WERI-Rb-1 (cell line): ENCODE measurements at regions not wholly inside any gene's neighbourhood (a gene's known extent, or its start where the extent isn't known, plus 50 kb on each side); places are given as distances from the start of the nearest gene placed in this dataset.

Experiments used
- DNase-seq: peaks from one replicate; pipeline ENCODE4 v3.0.0-alpha.2; 2020
- H3K27ac ChIP-seq: fragments of 250-450 bp; sonication (Bioruptor Pico); 2 replicates; pipeline ENCODE4 v1.5.1; 2020; ENCODE audit warnings: mild to moderate bottlenecking, moderate library complexity
- H3K27me3 ChIP-seq: fragments of 250-450 bp; sonication (Bioruptor Pico); 2 replicates; pipeline ENCODE4 v1.5.1; 2021; ENCODE audit warnings: mild to moderate bottlenecking, low read depth, moderate library complexity; ENCODE audit not compliant: insufficient read depth, severe bottlenecking
- H3K36me3 ChIP-seq: fragments of 250-450 bp; sonication (Bioruptor Pico); 2 replicates; pipeline ENCODE4 v1.5.1; 2020; ENCODE audit warnings: mild to moderate bottlenecking, moderate library complexity
- H3K4me3 ChIP-seq: 2 replicates; pipeline ENCODE4 v1.5.1; 2011; ENCODE audit warnings: low read depth, mild to moderate bottlenecking, control low read depth, low read length
- H3K9me3 ChIP-seq: fragments of 250-450 bp; sonication (Bioruptor Pico); 2 replicates; pipeline ENCODE4 v1.5.1; 2021; ENCODE audit warnings: mild to moderate bottlenecking, moderate library complexity; ENCODE audit not compliant: severe bottlenecking
- TF ChIP-seq, protein P1 (sequence below): IDR thresholded peaks from 2 replicates; pipeline ENCODE4 v1.5.1; 2011; ENCODE audit warnings: low read depth, mild to moderate bottlenecking, control low read depth, inconsistent platforms, low read length

DNA sequence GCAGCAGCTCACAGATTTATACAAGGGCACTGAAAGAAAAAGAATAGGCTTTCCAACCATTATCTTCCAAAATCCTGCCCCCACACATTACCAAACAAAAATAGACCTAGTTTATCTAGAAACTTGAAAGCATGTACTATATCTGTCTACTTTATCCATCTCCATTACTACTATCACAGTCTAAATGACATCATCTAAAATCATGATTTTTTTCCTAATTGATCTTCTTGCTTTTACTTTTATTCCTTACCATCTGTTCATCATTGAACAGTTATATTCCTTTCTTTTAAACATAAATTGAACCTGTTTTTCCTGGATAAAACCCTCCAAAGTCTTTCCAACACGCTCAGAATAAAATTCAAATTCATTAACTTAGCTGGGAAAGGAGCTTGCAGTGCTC is 414.7 kb downstream of the KCTD12 start:
- Histone ChIP-seq H3K27ac (no peak overlapping the region), H3K9me3 (no peaks in the 10 kb centered on the region), H3K36me3 (no peaks in the 10 kb centered on the region), H3K27me3 (no peaks in the 10 kb centered on the region), H3K4me3 (no peak overlapping the region)
- TF ChIP-seq, protein P1, sequence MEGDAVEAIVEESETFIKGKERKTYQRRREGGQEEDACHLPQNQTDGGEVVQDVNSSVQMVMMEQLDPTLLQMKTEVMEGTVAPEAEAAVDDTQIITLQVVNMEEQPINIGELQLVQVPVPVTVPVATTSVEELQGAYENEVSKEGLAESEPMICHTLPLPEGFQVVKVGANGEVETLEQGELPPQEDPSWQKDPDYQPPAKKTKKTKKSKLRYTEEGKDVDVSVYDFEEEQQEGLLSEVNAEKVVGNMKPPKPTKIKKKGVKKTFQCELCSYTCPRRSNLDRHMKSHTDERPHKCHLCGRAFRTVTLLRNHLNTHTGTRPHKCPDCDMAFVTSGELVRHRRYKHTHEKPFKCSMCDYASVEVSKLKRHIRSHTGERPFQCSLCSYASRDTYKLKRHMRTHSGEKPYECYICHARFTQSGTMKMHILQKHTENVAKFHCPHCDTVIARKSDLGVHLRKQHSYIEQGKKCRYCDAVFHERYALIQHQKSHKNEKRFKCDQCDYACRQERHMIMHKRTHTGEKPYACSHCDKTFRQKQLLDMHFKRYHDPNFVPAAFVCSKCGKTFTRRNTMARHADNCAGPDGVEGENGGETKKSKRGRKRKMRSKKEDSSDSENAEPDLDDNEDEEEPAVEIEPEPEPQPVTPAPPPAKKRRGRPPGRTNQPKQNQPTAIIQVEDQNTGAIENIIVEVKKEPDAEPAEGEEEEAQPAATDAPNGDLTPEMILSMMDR, result no peak
- DNase-seq, result no peak

DNA sequence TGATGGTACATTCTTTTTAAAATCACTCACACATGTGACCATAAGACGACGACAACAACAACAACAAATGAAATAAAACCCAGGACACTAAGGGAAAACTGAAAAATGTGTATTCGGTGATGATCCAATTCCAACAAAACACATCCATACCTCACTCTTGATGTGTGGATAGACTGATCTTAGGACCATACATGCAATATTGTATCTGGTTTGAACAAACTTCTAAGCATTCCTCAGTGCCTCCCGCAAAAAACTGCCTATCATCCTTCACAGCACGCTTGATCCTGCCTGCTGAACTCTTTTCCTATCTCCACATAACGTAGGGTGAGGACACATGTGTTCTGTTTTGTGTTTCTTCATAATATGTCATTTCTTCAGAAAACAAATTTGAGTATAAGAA is 415.2 kb downstream of the KCTD12 start:
- Histone ChIP-seq H3K36me3 (no peaks in the 10 kb centered on the region), H3K27me3 (no peaks in the 10 kb centered on the region), H3K9me3 (no peaks in the 10 kb centered on the region), H3K27ac (no peak overlapping the region), H3K4me3 (no peak overlapping the region)
- TF ChIP-seq, protein P1, result no peak
- no peak for DNase-seq

DNA sequence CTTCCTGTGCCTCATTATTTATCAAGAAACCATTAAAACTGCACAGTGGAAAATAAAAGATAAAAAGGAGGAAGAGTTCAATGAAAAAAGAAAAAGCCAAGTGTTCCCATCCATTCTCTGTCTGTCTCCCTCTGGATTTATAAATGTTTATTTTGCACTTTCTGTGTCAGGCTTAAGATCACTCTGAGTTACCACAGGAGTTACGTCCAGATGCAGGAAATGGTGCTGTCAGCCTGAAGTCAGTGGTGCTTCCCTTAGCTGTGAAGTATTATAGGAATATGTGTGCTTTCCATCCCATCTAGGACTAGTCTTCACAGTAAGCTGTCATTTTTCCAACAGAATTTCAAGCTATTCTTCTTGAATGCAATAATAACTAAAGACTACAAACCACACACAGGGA is 420.2 kb downstream of the KCTD12 start:
- H3K36me3 ChIP-seq, result no peaks in the 10 kb centered on the region
- no peak for DNase-seq
- H3K9me3 ChIP-seq, result no peaks in the 10 kb centered on the region
- no peaks in the 10 kb centered on the region for H3K27me3 ChIP-seq
- H3K4me3 ChIP-seq, result no peak overlapping the region
- TF ChIP-seq, protein P1, result no peak
- H3K27ac ChIP-seq, result no peak overlapping the region

DNA sequence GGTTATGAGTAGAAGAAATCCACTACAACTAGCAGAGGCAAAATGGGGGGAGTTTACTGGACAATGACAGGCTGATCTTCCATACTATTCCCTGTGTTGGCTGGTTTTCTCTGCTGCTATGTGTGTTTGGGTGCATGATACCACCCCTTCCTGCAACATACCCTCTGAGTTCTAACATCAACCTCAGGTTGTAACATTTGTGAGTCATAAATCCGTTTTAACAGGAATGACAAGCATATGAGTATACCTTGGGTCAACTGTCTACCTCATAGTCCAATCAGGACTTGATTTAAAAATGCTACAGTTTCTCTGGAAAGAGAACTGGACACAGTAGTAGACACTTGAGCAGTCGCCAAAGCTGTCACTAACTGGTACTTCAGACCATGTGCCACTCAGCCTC is 422.9 kb downstream of the KCTD12 start:
- Histone ChIP-seq H3K9me3 (no peaks in the 10 kb centered on the region), H3K27ac (no peak overlapping the region), H3K27me3 (no peaks in the 10 kb centered on the region), H3K4me3 (no peak overlapping the region), H3K36me3 (no peaks in the 10 kb centered on the region)
- TF ChIP-seq, protein P1, result no peak
- no peak for DNase-seq

DNA sequence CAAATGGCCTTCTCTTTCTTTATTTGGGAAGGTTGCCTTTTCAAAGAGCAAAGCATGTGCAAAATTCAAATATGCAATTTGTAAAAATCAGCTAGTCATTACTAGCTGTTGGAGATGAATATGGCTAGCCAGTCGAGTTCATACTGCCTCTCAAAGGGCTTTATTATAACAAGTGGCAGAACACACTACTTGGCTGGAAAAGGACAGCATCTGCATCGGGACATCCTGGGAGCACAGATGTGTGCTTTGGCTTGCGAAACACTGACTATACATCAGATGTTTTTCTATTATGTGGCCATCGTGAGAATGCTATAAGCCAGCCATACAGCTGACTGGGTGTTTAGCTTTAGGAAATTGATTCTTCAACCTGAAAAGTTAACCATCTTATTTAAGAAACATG is 424.2 kb downstream of the KCTD12 start:
- H3K27ac ChIP-seq, result no peak overlapping the region
- no peaks in the 10 kb centered on the region for H3K27me3 ChIP-seq
- TF ChIP-seq, protein P1, result no peak
- H3K9me3 ChIP-seq, result no peaks in the 10 kb centered on the region
- no peak for DNase-seq
- H3K36me3 ChIP-seq, result no peaks in the 10 kb centered on the region
- no peak overlapping the region for H3K4me3 ChIP-seq

DNA sequence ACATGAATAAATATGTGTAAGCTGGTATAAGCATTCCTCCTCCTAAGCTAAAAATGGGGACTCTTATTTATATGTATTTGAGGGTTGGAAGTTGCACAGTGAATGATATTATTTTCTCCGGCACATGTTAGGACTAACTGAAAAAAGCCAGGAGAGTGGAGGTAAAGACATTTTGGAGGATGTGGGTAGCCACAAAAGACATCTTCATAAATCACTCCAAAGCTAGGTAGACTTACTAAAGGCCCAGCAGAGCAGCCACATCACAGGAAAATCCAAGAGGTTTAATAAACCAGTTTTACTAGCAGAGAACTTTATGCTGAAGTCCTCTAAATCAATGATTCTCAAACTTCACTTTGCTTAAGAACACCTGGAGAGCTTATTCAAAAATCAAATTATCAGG is 424.7 kb downstream of the KCTD12 start:
- no peak for DNase-seq
- H3K27me3 ChIP-seq, result no peaks in the 10 kb centered on the region
- H3K9me3 ChIP-seq, result no peaks in the 10 kb centered on the region
- H3K4me3 ChIP-seq, result no peak overlapping the region
- H3K36me3 ChIP-seq, result no peaks in the 10 kb centered on the region
- TF ChIP-seq, protein P1, result no peak
- no peak overlapping the region for H3K27ac ChIP-seq
